IPS-NIHi11 (cell line): ENCODE measurements at regions not wholly inside any gene's neighbourhood (a gene's known extent, or its start where the extent isn't known, plus 50 kb on each side); places are given as distances from the start of the nearest gene placed in this dataset.

ENCODE experiments used
- DNase-seq: peaks from one replicate; pipeline ENCODE4 v3.0.0; 2012; ENCODE audit warnings: mixed read lengths, low spot score

GRCh38 chr5:40413743-40414142, 266.0 kb upstream of the PTGER4 start:
- DNase-seq, result no peak

- no peak for DNase-seq
Observed at GRCh38 chr5:40412771-40413170, 266.9 kb upstream of the PTGER4 start.

- no peak for DNase-seq
Observed at GRCh38 chr5:40410964-40411635, 268.6 kb upstream of the PTGER4 start.

- DNase-seq, result no peak
Observed at GRCh38 chr5:40410231-40410861, 269.4 kb upstream of the PTGER4 start.

- DNase-seq, result no peak
Observed at GRCh38 chr5:40409601-40410000, 270.1 kb upstream of the PTGER4 start.

- DNase-seq, result no peak
Observed at GRCh38 chr5:40406741-40407211, 272.9 kb upstream of the PTGER4 start.

GRCh38 chr5:40405996-40406740, 273.5 kb upstream of the PTGER4 start:
- no peak for DNase-seq

GRCh38 chr5:40405230-40405629, 274.5 kb upstream of the PTGER4 start:
- no peak for DNase-seq

- DNase-seq, result no peak
Observed at GRCh38 chr5:40404613-40405012, 275.1 kb upstream of the PTGER4 start.

GRCh38 chr5:40402007-40402364, 277.7 kb upstream of the PTGER4 start:
- DNase-seq, result no peak

- DNase-seq, result no peak
Observed at GRCh38 chr5:40401284-40402006, 278.3 kb upstream of the PTGER4 start.

GRCh38 chr5:40400245-40400644, 279.5 kb upstream of the PTGER4 start:
- DNase-seq, result no peak

GRCh38 chr5:40399349-40399748, 280.4 kb upstream of the PTGER4 start:
- DNase-seq, result no peak

GRCh38 chr5:40397976-40398375, 281.7 kb upstream of the PTGER4 start:
- no peak for DNase-seq

- no peak for DNase-seq
Observed at GRCh38 chr5:40397091-40397490, 282.6 kb upstream of the PTGER4 start.

GRCh38 chr5:40396317-40396716, 283.4 kb upstream of the PTGER4 start:
- no peak for DNase-seq

GRCh38 chr5:40395251-40395650, 284.5 kb upstream of the PTGER4 start:
- no peak for DNase-seq

- no peak for DNase-seq
Observed at GRCh38 chr5:40394698-40395097, 285.0 kb upstream of the PTGER4 start.

- no peak for DNase-seq
Observed at GRCh38 chr5:40391642-40392041, 288.1 kb upstream of the PTGER4 start.

- no peak for DNase-seq
Observed at GRCh38 chr5:40390281-40391149, 289.2 kb upstream of the PTGER4 start.

GRCh38 chr5:40389591-40389990, 290.1 kb upstream of the PTGER4 start:
- DNase-seq, result no peak

GRCh38 chr5:40386289-40386688, 293.4 kb upstream of the PTGER4 start:
- no peak for DNase-seq
